ENCODE measurements at regions not wholly inside any gene's neighbourhood (a gene's known extent, or its start where the extent isn't known, plus 50 kb on each side); places are given as distances from the start of the nearest gene placed in this dataset.

DNA sequence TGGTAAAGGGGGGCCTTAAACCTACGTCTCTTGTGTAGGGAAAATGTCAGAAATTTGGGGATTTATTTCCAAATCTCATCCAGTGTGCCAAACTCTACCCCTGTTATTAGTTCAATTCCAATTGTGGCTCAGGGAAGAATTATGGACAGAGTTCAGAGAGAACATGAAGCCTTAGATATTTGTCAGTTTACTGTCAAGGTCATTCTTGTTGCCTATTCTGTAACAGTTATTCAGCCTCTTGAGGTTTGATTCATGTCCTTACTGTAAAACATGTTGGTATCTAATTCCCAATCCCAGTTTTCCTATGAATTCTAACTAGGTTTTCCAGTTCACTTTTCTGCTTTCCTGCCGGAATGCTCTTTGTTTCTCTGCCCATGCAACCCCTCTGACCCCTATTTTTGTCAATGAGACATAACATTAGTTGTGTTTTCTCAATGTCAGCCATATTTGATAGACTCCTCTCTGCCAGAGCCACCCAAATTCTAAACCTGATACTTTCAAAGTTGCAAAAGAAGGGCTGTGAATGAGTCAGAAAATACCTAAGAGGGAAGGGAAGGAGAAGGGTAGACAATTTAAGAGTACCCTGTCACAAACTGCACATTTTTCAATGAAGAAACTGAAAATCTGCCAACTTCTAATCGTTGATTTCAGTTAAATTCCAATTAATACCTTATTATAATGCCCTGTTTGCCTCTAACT, 52.4 kb downstream of the ATOSA start:
- WGBS: 92% methylated on average over 3 of the region's 3 CpGs
- Histone ChIP-seq H3K27me3 (ENCODE audit: control insufficient read depth in 4 of 4, insufficient read depth in 4 of 4, low read length in 3 of 4) (no peaks in the 10 kb centered on the region), H3K27ac (ENCODE audit: low read depth in 1 of 2, low read length in 2 of 2) (no peak overlapping the region), H3K9me3 (ENCODE audit: control insufficient read depth in 4 of 4, low read length in 3 of 4) (no peaks in the 10 kb centered on the region), H3K9ac (ENCODE audit: low read depth in 1 of 2, low read length in 2 of 2) (no peak overlapping the region), H3K4me3 (ENCODE audit: low read depth in 1 of 3, low read length in 3 of 3) (no peak overlapping the region), H3K36me3 (ENCODE audit: control insufficient read depth in 4 of 4, insufficient read depth in 3 of 4, low read depth in 1 of 4, low read length in 3 of 4) (peaks cover under 1 to 9% (median 4%) of the 10 kb centered on the region in 4 donors), H3K4me1 (ENCODE audit: control insufficient read depth in 4 of 4, insufficient read depth in 4 of 4, low read length in 3 of 4) (peaks cover 1 to 18% (median 8%) of the 10 kb centered on the region in 4 donors)
- no peak for DNase-seq (ENCODE audit: low spot score)
- no peak for TF ChIP-seq YY1 (IDR thresholded peaks at IDR 0.05)
- no peak for TF ChIP-seq FOXA2 (IDR thresholded peaks at IDR 0.05)
- TF ChIP-seq, protein P1, sequence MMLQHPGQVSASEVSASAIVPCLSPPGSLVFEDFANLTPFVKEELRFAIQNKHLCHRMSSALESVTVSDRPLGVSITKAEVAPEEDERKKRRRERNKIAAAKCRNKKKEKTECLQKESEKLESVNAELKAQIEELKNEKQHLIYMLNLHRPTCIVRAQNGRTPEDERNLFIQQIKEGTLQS (IDR thresholded peaks at IDR 0.05): no peak
- no peak for TF ChIP-seq JUND (IDR thresholded peaks at IDR 0.05)
- no peak for TF ChIP-seq HNF4G (IDR thresholded peaks at IDR 0.05)
- TF ChIP-seq, protein P2, sequence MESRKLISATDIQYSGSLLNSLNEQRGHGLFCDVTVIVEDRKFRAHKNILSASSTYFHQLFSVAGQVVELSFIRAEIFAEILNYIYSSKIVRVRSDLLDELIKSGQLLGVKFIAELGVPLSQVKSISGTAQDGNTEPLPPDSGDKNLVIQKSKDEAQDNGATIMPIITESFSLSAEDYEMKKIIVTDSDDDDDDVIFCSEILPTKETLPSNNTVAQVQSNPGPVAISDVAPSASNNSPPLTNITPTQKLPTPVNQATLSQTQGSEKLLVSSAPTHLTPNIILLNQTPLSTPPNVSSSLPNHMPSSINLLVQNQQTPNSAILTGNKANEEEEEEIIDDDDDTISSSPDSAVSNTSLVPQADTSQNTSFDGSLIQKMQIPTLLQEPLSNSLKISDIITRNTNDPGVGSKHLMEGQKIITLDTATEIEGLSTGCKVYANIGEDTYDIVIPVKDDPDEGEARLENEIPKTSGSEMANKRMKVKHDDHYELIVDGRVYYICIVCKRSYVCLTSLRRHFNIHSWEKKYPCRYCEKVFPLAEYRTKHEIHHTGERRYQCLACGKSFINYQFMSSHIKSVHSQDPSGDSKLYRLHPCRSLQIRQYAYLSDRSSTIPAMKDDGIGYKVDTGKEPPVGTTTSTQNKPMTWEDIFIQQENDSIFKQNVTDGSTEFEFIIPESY (IDR thresholded peaks at IDR 0.05): no peak
- TF ChIP-seq RAD21 (IDR thresholded peaks at IDR 0.05): no peak
- no peak for TF ChIP-seq NR2F2 (IDR thresholded peaks at IDR 0.05)
- no peak for TF ChIP-seq HNF4A (conservative IDR thresholded peaks at IDR 0.05)
- TF ChIP-seq, protein P3, sequence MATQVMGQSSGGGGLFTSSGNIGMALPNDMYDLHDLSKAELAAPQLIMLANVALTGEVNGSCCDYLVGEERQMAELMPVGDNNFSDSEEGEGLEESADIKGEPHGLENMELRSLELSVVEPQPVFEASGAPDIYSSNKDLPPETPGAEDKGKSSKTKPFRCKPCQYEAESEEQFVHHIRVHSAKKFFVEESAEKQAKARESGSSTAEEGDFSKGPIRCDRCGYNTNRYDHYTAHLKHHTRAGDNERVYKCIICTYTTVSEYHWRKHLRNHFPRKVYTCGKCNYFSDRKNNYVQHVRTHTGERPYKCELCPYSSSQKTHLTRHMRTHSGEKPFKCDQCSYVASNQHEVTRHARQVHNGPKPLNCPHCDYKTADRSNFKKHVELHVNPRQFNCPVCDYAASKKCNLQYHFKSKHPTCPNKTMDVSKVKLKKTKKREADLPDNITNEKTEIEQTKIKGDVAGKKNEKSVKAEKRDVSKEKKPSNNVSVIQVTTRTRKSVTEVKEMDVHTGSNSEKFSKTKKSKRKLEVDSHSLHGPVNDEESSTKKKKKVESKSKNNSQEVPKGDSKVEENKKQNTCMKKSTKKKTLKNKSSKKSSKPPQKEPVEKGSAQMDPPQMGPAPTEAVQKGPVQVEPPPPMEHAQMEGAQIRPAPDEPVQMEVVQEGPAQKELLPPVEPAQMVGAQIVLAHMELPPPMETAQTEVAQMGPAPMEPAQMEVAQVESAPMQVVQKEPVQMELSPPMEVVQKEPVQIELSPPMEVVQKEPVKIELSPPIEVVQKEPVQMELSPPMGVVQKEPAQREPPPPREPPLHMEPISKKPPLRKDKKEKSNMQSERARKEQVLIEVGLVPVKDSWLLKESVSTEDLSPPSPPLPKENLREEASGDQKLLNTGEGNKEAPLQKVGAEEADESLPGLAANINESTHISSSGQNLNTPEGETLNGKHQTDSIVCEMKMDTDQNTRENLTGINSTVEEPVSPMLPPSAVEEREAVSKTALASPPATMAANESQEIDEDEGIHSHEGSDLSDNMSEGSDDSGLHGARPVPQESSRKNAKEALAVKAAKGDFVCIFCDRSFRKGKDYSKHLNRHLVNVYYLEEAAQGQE (IDR thresholded peaks at IDR 0.05): no peak
- no peak for TF ChIP-seq FOXA1 (IDR thresholded peaks at IDR 0.05)
- TF ChIP-seq, protein P4, sequence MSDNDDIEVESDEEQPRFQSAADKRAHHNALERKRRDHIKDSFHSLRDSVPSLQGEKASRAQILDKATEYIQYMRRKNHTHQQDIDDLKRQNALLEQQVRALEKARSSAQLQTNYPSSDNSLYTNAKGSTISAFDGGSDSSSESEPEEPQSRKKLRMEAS (IDR thresholded peaks at IDR 0.05): no peak
- no peak for TF ChIP-seq SP1 (IDR thresholded peaks at IDR 0.05)
- TF ChIP-seq RXRA (IDR thresholded peaks at IDR 0.05): no peak
- TF ChIP-seq, protein P5, sequence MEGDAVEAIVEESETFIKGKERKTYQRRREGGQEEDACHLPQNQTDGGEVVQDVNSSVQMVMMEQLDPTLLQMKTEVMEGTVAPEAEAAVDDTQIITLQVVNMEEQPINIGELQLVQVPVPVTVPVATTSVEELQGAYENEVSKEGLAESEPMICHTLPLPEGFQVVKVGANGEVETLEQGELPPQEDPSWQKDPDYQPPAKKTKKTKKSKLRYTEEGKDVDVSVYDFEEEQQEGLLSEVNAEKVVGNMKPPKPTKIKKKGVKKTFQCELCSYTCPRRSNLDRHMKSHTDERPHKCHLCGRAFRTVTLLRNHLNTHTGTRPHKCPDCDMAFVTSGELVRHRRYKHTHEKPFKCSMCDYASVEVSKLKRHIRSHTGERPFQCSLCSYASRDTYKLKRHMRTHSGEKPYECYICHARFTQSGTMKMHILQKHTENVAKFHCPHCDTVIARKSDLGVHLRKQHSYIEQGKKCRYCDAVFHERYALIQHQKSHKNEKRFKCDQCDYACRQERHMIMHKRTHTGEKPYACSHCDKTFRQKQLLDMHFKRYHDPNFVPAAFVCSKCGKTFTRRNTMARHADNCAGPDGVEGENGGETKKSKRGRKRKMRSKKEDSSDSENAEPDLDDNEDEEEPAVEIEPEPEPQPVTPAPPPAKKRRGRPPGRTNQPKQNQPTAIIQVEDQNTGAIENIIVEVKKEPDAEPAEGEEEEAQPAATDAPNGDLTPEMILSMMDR (IDR thresholded peaks at IDR 0.05; ENCODE audit: low read depth, low read length, missing input control): no peak
- no peak for TF ChIP-seq GABPA (IDR thresholded peaks at IDR 0.05 in 1 of 2, conservative IDR thresholded peaks at IDR 0.05 in 1 of 2)
- no peak for TF ChIP-seq EGR1 (IDR thresholded peaks at IDR 0.05; ENCODE audit: low read depth in 2 of 2)

Measured in liver (tissue), 8 donors.